Panc1 (cell line): ENCODE measurements at regions not wholly inside any gene's neighbourhood (a gene's known extent, or its start where the extent isn't known, plus 50 kb on each side); places are given as distances from the start of the nearest gene placed in this dataset.

ENCODE experiments used
- POLR2AphosphoS5 ChIP-seq: IDR thresholded peaks from 2 replicates; pipeline ENCODE4 v1.6.1; 2012; ENCODE audit warnings: mild to moderate bottlenecking, low read depth, low read length, moderate library complexity
- TF ChIP-seq, protein P1 (sequence below): fragments of 450-650 bp; IDR thresholded peaks from 2 replicates; pipeline ENCODE4 v1.5.1; 2017; ENCODE audit warnings: mild to moderate bottlenecking
- TF ChIP-seq, protein P2 (sequence below), 2 experiments: IDR thresholded peaks; 2 replicates each; pipeline ENCODE4 v1.6.1; 2011 to 2012; ENCODE audit warnings: low read depth in 2 of 2, control low read depth in 1 of 2, low read length in 1 of 2, mild to moderate bottlenecking in 1 of 2, moderate library complexity in 1 of 2; ENCODE audit not compliant: insufficient read depth in 1 of 2

DNA sequence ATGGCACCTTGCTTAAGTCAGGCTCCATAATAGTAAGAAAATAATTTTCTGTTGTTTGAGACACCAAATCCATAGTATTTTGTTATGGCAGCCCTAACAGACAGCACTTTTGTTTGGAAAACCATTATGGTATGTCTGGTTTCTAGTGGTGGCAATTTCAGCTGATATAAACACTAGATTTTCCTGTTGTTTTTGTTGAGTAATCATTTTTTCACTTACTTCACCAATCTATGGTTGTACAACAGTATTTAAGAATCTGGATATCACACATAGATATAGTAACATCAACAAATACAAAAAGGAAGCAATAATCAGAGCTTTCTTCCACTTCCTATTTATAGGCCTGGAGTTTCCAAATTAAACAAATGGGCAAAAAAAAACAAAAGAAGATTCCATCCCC lies 725.8 kb upstream of the POM121L12 start:
- TF ChIP-seq, protein P1, sequence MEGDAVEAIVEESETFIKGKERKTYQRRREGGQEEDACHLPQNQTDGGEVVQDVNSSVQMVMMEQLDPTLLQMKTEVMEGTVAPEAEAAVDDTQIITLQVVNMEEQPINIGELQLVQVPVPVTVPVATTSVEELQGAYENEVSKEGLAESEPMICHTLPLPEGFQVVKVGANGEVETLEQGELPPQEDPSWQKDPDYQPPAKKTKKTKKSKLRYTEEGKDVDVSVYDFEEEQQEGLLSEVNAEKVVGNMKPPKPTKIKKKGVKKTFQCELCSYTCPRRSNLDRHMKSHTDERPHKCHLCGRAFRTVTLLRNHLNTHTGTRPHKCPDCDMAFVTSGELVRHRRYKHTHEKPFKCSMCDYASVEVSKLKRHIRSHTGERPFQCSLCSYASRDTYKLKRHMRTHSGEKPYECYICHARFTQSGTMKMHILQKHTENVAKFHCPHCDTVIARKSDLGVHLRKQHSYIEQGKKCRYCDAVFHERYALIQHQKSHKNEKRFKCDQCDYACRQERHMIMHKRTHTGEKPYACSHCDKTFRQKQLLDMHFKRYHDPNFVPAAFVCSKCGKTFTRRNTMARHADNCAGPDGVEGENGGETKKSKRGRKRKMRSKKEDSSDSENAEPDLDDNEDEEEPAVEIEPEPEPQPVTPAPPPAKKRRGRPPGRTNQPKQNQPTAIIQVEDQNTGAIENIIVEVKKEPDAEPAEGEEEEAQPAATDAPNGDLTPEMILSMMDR, result no peak
- TF ChIP-seq, protein P2, sequence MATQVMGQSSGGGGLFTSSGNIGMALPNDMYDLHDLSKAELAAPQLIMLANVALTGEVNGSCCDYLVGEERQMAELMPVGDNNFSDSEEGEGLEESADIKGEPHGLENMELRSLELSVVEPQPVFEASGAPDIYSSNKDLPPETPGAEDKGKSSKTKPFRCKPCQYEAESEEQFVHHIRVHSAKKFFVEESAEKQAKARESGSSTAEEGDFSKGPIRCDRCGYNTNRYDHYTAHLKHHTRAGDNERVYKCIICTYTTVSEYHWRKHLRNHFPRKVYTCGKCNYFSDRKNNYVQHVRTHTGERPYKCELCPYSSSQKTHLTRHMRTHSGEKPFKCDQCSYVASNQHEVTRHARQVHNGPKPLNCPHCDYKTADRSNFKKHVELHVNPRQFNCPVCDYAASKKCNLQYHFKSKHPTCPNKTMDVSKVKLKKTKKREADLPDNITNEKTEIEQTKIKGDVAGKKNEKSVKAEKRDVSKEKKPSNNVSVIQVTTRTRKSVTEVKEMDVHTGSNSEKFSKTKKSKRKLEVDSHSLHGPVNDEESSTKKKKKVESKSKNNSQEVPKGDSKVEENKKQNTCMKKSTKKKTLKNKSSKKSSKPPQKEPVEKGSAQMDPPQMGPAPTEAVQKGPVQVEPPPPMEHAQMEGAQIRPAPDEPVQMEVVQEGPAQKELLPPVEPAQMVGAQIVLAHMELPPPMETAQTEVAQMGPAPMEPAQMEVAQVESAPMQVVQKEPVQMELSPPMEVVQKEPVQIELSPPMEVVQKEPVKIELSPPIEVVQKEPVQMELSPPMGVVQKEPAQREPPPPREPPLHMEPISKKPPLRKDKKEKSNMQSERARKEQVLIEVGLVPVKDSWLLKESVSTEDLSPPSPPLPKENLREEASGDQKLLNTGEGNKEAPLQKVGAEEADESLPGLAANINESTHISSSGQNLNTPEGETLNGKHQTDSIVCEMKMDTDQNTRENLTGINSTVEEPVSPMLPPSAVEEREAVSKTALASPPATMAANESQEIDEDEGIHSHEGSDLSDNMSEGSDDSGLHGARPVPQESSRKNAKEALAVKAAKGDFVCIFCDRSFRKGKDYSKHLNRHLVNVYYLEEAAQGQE (IDR thresholded peaks at IDR 0.05; ENCODE audit: insufficient read depth in 1 of 2, low read depth in 2 of 2, low read length in 1 of 2), result no peak
- TF ChIP-seq POLR2AphosphoS5, result no peak
